Smooth muscle cell of the brain vasculature (primary cell): ENCODE measurements at regions not wholly inside any gene's neighbourhood (a gene's known extent, or its start where the extent isn't known, plus 50 kb on each side); places are given as distances from the start of the nearest gene placed in this dataset.
"Not testable (repeated sequence)": the region's sequence is repeated elsewhere in the genome, so short reads cannot be mapped to it uniquely, and the experiment has no call there.

Source experiments
- DNase-seq: peaks from one replicate; pipeline ENCODE4 v3.0.0-alpha.2; 2012; ENCODE audit warnings: low read depth, low spot score

GRCh38 chr14:83541147-83541546, 1988.8 kb upstream of the FLRT2 start:
- no peak for DNase-seq

- DNase-seq: no peak
Measured at GRCh38 chr14:83548061-83548839, 1981.7 kb upstream of the FLRT2 start.

GRCh38 chr14:83556065-83556464, 1973.9 kb upstream of the FLRT2 start:
- DNase-seq: no peak

- peak; percentile 53 for DNase-seq
Measured at GRCh38 chr14:83556746-83557453, 1973.0 kb upstream of the FLRT2 start.

- no peak for DNase-seq
Measured at GRCh38 chr14:83558946-83559345, 1971.0 kb upstream of the FLRT2 start.

GRCh38 chr14:83559721-83560120, 1970.2 kb upstream of the FLRT2 start:
- no peak for DNase-seq

- no peak for DNase-seq
Measured at GRCh38 chr14:83561261-83561660, 1968.7 kb upstream of the FLRT2 start.

GRCh38 chr14:83566567-83566966, 1963.4 kb upstream of the FLRT2 start:
- no peak for DNase-seq

GRCh38 chr14:83568141-83568540, 1961.8 kb upstream of the FLRT2 start:
- no peak for DNase-seq

- no peak for DNase-seq
Measured at GRCh38 chr14:83575301-83575700, 1954.6 kb upstream of the FLRT2 start.

GRCh38 chr14:83583201-83583600, 1946.7 kb upstream of the FLRT2 start:
- DNase-seq: no peak

- no peak for DNase-seq
Measured at GRCh38 chr14:83594874-83595273, 1935.1 kb upstream of the FLRT2 start.

- no peak for DNase-seq
Measured at GRCh38 chr14:83607682-83608081, 1922.3 kb upstream of the FLRT2 start.

- no peak for DNase-seq
Measured at GRCh38 chr14:83611491-83611890, 1918.5 kb upstream of the FLRT2 start.

GRCh38 chr14:83611906-83612390, 1918.0 kb upstream of the FLRT2 start:
- no peak for DNase-seq

GRCh38 chr14:83614956-83615355, 1915.0 kb upstream of the FLRT2 start:
- DNase-seq: no peak

GRCh38 chr14:83624541-83624940, 1905.4 kb upstream of the FLRT2 start:
- DNase-seq: no peak

- DNase-seq: no peak
Measured at GRCh38 chr14:83632375-83632774, 1897.6 kb upstream of the FLRT2 start.

- no peak for DNase-seq
Measured at GRCh38 chr14:83638748-83639504, 1891.0 kb upstream of the FLRT2 start.

- DNase-seq: not testable (repeated sequence)
Measured at GRCh38 chr14:83639505-83639875, 1890.5 kb upstream of the FLRT2 start.

GRCh38 chr14:83646228-83646627, 1883.7 kb upstream of the FLRT2 start:
- DNase-seq: no peak

GRCh38 chr14:83660597-83660996, 1869.3 kb upstream of the FLRT2 start:
- no peak for DNase-seq
